ENCODE measurements at regions not wholly inside any gene's neighbourhood (a gene's known extent, or its start where the extent isn't known, plus 50 kb on each side); places are given as distances from the start of the nearest gene placed in this dataset.

GRCh38 chr2:42927334-42928160 lies 135.2 kb upstream of the HAAO start:
- in situ Hi-C loops (cut with MboI; ENCODE audit: low sequenced_read_pairs): no loop called here

- in situ Hi-C loops (cut with MboI; ENCODE audit: low sequenced_read_pairs): no loop called here
Measured at GRCh38 chr2:42926434-42927333, 134.3 kb upstream of the HAAO start.

- in situ Hi-C loops (cut with MboI; ENCODE audit: low sequenced_read_pairs): no loop called here
Measured at GRCh38 chr2:42925742-42926433, 133.5 kb upstream of the HAAO start.

- in situ Hi-C loops (cut with MboI; ENCODE audit: low sequenced_read_pairs): no loop called here
Measured at GRCh38 chr2:42924418-42924886, 132.1 kb upstream of the HAAO start.

GRCh38 chr2:42923580-42924417 lies 131.4 kb upstream of the HAAO start:
- in situ Hi-C loops (cut with MboI; ENCODE audit: low sequenced_read_pairs): no loop called here

- in situ Hi-C loops (cut with MboI; ENCODE audit: low sequenced_read_pairs): no loop called here
Measured at GRCh38 chr2:42922790-42923579, 130.6 kb upstream of the HAAO start.

- in situ Hi-C loops (cut with MboI; ENCODE audit: low sequenced_read_pairs): no loop called here
Measured at GRCh38 chr2:42922293-42922692, 129.9 kb upstream of the HAAO start.

GRCh38 chr2:42921721-42922120 lies 129.3 kb upstream of the HAAO start:
- in situ Hi-C loops (cut with MboI; ENCODE audit: low sequenced_read_pairs): no loop called here

- in situ Hi-C loops (cut with MboI; ENCODE audit: low sequenced_read_pairs): no loop called here
Measured at GRCh38 chr2:42921147-42921520, 128.8 kb upstream of the HAAO start.

- in situ Hi-C loops (cut with MboI; ENCODE audit: low sequenced_read_pairs): no loop called here
Measured at GRCh38 chr2:42920446-42921146, 128.2 kb upstream of the HAAO start.

GRCh38 chr2:42918671-42919318 lies 126.4 kb upstream of the HAAO start:
- in situ Hi-C loops (cut with MboI; ENCODE audit: low sequenced_read_pairs): no loop called here

- in situ Hi-C loops (cut with MboI; ENCODE audit: low sequenced_read_pairs): no loop called here
Measured at GRCh38 chr2:42918041-42918440, 125.7 kb upstream of the HAAO start.

- in situ Hi-C loops (cut with MboI; ENCODE audit: low sequenced_read_pairs): no loop called here
Measured at GRCh38 chr2:42917425-42917927, 125.1 kb upstream of the HAAO start.

GRCh38 chr2:42916324-42916723 lies 123.9 kb upstream of the HAAO start:
- in situ Hi-C loops (cut with MboI; ENCODE audit: low sequenced_read_pairs): no loop called here

GRCh38 chr2:42914860-42915259 lies 122.5 kb upstream of the HAAO start:
- in situ Hi-C loops (cut with MboI; ENCODE audit: low sequenced_read_pairs): no loop called here

GRCh38 chr2:42914314-42914713 lies 121.9 kb upstream of the HAAO start:
- in situ Hi-C loops (cut with MboI; ENCODE audit: low sequenced_read_pairs): no loop called here

GRCh38 chr2:42913280-42913878 lies 121.0 kb upstream of the HAAO start:
- in situ Hi-C loops (cut with MboI; ENCODE audit: low sequenced_read_pairs): no loop called here
